ENCODE measurements at regions not wholly inside any gene's neighbourhood (a gene's known extent, or its start where the extent isn't known, plus 50 kb on each side); places are given as distances from the start of the nearest gene placed in this dataset.

- TF ChIP-seq, protein P1, sequence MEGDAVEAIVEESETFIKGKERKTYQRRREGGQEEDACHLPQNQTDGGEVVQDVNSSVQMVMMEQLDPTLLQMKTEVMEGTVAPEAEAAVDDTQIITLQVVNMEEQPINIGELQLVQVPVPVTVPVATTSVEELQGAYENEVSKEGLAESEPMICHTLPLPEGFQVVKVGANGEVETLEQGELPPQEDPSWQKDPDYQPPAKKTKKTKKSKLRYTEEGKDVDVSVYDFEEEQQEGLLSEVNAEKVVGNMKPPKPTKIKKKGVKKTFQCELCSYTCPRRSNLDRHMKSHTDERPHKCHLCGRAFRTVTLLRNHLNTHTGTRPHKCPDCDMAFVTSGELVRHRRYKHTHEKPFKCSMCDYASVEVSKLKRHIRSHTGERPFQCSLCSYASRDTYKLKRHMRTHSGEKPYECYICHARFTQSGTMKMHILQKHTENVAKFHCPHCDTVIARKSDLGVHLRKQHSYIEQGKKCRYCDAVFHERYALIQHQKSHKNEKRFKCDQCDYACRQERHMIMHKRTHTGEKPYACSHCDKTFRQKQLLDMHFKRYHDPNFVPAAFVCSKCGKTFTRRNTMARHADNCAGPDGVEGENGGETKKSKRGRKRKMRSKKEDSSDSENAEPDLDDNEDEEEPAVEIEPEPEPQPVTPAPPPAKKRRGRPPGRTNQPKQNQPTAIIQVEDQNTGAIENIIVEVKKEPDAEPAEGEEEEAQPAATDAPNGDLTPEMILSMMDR (IDR thresholded peaks at IDR 0.05) = no peak
- no peak for TF ChIP-seq RFX5 (IDR thresholded peaks at IDR 0.05)
- TF ChIP-seq EHMT2 (IDR thresholded peaks at IDR 0.05; ENCODE audit: low read depth) = no peak
- TF ChIP-seq RAD21 (conservative IDR thresholded peaks at IDR 0.05 in 1 of 2, IDR thresholded peaks at IDR 0.05 in 1 of 2) = no peak
- no peak for TF ChIP-seq HEYL (CRISPR knock-in tag; IDR thresholded peaks at IDR 0.05)
- no peak for TF ChIP-seq POLR2A (IDR thresholded peaks at IDR 0.05; ENCODE audit: low read length)
- no peak for TF ChIP-seq REST (IDR thresholded peaks at IDR 0.05)
- TF ChIP-seq RCOR1 (IDR thresholded peaks at IDR 0.05; ENCODE audit: low read depth, low read length) = no peak
- no peak for TF ChIP-seq BHLHE40 (IDR thresholded peaks at IDR 0.05; ENCODE audit: low read depth, low read length)
These were observed 406.3 kb downstream of the NPIPA8 start for GRCh38 chr16:17930280-17930679.
